ENCODE measurements at regions not wholly inside any gene's neighbourhood (a gene's known extent, or its start where the extent isn't known, plus 50 kb on each side); places are given as distances from the start of the nearest gene placed in this dataset.
"Not testable (repeated sequence)": the region's sequence is repeated elsewhere in the genome, so short reads cannot be mapped to it uniquely, and the experiment has no call there.

DNA sequence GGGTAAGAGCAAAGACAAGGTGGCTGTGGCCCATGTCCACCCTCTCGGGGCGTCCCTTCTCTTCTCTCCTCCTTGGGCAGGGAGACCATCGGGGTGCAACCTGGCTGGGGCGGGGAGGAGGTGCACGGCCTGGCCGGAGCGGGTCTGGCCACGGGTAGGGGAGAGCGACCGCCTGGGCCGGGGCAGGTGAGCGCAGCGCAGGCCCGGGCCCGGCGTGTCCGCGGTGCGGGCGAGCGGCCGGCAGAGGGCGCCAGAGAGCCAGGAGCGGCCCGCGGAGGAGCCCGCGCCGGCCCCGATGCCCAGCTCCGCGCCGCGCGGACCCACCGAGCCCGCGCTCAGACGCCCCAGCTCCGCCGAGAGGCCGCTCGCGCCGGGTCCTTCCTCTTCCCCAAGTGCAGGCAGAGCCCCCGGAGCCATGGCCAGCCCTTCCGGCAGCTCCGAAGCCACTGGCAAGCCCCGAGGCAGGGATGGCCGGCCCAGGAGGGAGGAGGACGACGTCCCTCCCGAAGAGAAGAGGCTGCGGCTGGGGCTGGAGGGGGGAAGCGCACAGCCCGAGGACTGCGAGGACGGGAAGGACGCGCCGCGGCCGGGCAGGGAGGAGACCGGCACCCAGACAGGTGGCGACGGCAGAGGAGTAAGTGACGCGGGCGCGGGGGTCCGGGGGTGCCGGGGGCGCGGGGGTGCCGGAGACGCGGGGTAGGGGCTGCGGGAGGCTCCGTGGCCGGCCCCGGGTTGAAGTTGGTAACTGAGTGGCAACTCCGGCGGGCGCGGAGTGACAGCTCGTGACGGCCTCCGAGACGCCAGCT is 142.1 kb upstream of the EEF2KMT start:
- peak in 2 of 14 donors; percentile 3 to 31 for DNase-seq

DNA sequence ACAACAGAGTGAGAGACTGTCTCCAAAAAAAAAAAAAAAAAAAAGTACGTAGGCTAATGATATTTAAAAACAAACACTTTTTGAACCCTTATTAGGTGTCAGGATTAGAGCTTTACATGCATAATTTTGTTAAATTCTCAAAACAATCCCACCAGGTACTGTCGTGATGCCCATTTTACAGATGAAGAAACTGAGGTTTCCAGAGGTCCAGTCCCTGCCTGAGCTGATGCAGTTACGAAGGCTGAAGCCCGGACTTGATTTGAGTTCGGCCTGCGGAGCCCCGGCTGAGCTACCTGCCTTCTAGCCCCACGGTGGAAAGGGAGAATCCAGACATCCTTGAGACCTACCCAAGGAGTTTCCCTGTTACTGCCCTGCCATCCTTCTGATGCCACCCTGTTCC is 137.5 kb upstream of the EEF2KMT start:
- no peak for DNase-seq

DNA sequence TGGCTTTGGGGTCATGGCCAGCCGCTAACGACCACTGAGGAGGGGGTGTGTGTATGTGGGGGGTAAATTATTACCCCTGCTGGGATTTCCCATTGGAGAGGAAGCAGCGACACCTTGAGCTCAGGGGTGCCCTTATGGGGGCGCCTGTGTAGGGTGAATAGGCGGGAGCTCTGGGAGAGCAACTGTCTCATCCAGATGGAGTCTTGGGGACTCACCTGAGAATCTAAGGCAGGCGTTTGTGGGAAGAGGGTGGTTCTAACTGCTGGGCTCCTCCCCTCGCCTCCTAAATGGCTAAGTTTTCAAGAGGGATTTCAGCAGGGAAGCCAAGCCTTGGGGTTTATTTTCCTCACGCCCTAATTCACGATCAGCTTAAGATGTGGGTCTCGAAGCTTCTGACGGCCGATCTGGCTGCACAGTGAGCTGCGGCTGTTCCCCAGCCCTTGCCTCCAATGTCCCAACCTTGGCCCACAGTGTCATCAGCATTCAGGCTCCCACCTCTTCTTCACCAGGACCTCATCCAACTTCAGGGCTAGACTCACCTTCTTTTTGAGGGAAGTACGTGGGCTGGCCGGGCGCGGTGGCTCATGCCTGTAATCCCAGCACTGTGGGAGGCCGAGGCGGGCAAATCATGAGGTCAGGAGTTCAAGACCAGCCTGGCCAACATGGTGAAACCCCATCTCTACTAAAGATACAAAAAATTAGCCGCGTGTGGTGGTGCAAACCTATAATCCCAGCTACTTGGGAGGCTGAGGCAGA is 136.9 kb upstream of the EEF2KMT start:
- no peak for DNase-seq

DNA sequence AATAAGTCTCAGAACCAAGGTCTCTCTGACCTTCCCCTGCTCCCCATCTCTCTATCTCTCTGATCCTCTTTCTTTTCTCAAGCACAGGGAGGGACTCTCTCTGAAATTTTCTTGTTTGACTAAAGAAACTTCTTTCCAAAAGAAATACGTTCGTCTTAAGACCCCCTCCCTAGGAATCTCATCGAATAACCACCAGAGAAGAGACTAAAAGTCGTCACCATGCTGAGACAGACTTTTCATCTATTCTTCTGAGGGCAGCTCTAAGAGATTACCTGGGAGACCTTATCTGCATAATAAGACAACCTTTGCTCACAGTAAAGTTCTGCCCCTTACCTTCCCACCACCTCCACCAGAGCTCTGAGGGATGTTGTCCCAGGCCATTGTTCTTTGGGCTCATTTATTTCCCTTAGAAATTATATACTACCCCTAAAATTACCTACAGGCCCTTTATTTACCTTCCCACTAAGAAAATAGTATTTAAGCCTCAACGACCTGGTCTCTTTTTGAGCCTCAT is 133.7 kb upstream of the EEF2KMT start:
- no peak for DNase-seq

DNA sequence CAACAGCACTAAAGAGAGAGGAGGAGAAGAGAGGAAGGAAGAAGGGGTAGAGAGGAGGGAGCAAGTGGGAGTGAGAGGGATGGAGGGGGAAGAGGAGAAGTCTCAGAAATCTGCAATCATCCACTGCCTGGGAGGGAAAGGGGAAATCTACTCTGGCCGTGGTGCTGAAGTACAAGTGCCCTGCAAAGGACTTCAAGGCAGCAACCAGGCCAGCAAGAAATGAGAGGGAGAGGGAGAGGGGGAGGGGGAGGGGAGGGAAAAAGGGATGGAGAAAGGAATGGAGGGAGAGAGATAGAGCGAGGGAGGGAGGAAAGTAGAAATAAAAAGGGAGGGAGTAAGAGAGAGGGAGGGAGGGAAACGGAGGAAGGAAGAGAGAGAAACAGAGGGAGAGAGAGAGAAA is 130.8 kb upstream of the EEF2KMT start:
- no peak for DNase-seq

DNA sequence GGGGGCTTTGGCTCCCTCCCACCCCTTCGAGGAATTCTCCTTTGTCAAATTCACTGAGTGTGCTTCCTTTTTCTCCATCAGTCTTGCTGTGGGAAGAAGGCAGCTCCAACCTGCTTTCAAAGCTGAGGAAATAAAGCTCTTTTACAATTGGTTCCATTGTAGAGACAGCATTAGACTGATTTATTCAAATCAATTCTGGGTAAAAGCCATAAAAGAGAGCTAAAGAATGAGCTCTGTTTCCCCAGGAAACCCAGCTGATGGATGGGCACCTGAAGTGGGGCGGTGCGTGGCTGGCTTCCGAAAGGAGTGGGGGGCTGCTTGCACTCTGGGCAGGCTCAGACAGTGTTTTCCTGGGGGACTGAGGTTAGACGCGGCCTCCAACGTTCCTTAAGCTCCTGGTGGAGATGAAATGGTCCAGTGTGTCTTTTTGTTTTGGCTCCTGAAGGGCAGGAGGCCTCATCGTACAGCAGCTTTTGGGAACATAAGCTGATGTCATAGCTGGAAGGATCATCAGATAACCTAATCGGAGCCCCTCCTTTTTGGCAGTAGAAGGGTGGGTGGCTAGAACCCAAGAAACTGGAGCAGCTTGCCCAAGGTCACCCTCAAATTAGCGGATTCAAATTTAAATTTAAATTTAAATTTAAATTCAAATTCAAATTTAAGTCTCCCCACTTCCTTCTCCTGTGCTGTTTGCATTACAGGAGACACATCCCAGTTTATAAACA is 128.5 kb upstream of the EEF2KMT start:
- no peak for DNase-seq

DNA sequence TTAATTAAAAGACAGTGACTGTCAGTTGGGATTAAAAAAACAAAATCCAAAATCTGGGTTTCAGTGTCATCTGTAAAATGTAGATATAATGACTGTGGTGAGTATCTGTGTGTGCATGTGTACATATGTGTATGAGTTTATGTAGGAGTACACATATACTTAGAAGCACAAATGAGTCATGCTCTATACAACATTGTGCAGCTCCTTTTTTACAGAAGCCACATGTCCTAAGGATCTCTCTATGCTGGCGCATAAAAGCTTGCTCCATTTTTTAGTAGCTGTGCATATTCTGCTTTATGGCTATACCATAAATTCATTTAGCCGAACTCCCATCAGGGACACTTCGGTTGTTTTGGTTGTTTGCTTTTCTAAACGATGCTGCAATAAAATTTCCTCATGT is 125.2 kb upstream of the EEF2KMT start:
- DNase-seq: no peak

DNA sequence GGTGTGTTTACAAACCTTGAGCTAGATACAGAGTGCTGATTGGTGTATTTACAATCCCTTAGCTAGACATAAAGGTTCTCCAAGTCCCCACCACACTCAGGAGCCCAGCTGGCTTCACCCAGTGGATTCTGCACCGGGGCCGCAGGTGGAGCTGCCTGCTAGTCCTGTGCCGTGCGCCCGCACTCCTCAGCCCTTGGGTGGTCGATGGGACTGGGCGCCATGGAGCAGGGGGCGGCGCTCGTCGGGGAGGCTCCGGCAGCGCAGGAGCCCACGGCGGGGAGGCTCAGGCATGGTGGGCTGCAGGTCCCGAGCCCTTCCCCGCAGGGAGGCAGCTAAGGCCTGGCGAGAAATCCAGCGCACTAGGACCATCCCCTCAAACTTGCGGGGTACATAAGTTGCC is 124.2 kb upstream of the EEF2KMT start:
- DNase-seq: not testable (repeated sequence)

DNA sequence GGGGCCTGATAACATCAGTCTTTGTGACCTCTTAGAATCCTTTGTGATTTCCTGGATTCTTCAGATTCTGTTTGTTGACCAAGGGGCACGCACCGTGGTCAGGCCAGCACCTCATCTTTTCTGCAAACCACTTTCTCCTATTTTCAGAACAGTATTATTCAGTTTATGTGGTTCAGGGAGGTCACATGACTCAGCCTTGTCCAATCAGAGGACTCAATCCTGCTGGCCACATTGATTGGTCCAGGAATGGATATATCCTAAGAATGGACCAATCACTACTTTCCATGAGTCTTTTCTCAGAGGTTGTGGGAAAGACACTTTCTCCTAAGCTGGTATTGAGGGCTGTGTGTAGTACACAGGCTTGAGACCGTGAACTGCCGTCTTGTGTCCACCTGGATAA is 123.1 kb upstream of the EEF2KMT start:
- DNase-seq: no peak

DNA sequence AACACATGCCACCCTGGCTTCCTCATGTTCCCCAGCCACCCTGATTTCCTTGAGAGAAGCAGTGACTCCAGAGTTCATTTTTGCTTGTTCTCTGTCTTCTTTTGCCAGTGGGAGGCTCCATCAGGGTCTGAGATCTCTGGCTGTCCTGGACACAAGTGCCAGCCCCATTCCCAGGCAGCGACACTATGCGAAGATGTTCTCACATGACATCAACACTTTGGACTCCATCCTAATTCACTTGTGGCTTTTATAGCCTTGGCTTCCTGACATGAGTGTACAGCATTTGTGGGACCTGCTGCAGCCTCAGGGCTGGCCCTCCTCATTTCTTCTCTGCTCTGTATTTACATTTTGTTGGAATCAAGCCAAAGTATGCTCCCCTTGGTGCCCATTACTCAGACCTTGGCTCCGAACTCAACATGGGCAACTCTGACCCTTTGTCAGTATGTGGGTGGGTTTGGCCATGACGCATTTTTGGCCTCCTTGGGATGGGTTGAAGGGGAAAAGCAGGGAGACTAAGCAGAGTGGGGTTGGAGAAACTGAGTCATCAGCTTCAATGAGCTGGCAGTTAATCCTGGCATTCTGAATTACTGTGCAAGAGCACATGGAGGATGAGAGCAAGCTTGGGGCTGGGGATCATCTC is 119.0 kb upstream of the EEF2KMT start:
- no peak for DNase-seq

DNA sequence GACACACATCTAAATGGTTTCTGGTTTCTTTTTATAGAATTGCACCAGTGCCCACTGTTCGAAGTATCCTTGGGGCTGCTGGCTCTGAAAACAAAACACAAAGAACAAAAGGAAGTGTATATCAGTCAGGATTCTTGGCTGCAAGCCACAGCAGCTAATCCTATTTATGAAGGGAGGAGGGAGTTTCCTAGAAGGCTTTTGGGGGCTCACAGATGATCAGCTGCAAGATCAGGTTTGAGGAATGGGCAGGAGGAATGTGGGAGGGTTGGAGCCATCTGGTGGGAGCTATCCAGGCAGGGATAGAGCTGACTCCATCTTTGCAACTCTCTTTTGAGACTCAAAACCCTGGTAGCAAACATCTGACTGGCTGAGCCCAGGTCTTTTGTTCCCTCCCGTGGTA is 118.3 kb upstream of the EEF2KMT start:
- DNase-seq: peak in 2 of 14 donors; percentile 5 to 6

DNA sequence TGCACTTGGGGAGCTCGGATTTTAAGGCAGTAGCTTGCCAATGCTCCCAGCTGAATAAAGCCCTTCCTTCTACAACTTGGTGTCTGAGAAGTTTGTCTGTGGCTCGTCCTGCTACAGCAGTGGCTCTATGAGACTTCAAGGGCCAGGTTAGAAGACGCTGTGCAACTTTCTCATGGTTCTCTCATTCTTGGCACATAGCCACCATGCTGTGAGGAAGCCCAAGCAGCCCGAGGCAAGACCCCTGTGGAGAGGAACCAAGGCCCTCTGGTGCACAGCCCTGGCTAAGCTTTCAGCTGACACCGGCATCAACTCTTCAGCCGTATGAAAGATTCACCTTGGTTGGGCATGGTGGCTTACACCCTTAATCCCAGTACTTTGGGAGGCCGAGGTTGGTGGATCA is 116.9 kb upstream of the EEF2KMT start:
- no peak for DNase-seq

DNA sequence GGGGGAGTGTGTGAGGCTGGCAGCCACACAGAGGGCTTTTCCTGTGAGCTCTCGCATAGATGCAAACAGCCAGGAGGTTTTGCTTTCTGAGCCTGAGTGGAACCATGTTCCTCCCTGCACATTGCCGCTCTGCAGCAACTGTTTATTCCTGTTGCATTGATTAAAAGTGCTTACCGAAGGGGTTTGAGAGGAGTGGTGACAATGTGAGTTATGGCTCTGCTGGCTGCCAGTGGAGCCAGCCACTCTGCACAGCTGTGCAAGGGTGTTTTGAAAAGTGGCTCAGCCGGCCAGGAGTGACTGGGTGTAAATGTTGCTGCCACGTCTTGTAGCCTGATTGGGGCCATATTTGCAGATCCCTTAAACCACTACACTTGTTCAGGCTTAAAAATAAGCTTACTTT is 114.9 kb upstream of the EEF2KMT start:
- not testable (repeated sequence) for DNase-seq

DNA sequence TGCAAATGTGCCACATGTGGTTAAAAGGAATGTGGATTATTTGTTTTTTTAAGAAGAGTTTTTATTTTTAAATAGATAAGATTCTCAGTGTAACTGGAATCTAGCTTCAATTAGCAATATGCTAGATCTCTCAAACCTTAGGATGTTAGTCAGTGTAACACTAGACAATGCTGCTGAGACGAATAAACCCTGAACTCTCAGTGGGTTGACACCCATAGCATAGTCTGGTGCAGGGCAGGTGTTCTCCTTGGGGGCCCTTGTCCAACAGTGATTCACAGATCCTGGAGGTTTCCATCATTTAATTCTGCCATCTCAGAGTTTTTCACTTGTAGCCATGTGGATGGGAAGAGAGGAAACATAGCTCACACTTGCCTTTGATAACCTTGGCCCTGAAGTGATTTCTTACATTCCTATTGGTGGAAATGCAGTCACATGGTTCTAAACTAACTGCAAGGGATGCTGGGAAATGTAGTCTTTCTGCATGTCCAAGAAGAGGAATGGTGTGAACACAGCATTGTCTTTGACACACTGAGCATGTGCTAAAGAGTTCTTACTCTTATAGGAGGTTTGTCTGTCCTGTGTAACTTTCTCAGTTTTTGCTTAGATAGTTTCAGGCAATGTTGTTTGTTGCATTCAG is 110.4 kb upstream of the EEF2KMT start:
- not testable (repeated sequence) for DNase-seq

DNA sequence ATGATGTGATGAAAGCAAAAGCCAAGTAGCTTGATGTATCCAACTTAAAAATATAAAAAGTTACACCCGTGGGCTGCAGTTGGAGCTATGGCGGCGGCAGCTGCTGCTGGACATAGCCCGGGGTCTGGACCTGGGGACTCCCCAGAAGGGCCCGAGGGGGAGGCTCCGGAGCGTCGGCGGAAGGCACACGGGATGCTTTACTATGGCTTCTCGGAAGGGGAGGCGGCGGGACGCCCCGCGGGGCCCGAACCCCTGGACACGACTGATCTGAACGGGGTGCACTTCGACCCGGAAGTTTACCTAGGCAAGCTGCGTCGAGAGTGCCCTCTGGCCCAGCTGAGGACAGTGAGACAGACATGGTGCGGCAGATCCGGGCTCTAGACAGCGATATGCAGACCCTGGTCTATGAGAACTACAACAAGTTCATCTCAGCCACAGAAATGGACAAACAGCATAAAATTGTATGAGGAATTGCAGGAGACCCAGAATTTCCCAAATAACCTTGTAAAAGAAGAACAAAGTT is 109.5 kb upstream of the EEF2KMT start:
- no peak for DNase-seq

DNA sequence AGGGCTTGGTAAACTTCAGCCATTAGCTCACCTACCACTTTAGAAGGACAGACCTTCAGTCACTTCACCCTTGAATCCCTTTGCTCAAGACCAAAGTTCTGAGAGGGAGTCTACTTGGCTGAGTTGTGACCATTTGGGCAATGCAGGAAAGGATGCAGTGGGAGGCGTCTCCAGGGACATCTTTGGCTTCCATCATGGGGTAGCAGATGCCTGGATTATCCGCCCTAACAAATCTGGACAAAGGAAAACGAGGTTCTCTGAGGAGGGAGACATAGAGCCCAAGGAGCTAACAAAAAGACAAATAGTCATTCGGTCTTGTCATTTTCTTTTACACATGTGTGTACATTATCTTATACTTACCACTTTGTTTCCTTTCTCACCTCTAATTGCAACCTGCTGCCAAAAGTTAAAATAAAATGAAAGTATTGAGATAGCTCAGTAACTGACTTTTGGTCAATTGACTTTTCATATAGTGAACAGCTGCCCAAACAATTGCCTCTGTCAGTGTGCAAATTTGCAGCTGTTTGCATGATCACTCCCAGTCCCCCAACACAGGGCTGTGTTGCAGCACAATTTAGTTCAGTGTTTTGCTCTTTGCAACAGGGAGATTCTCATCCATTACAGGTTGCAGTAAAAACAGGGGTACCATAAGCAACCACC is 108.9 kb upstream of the EEF2KMT start:
- DNase-seq: peak in 1 of 14 donors; percentile 13

DNA sequence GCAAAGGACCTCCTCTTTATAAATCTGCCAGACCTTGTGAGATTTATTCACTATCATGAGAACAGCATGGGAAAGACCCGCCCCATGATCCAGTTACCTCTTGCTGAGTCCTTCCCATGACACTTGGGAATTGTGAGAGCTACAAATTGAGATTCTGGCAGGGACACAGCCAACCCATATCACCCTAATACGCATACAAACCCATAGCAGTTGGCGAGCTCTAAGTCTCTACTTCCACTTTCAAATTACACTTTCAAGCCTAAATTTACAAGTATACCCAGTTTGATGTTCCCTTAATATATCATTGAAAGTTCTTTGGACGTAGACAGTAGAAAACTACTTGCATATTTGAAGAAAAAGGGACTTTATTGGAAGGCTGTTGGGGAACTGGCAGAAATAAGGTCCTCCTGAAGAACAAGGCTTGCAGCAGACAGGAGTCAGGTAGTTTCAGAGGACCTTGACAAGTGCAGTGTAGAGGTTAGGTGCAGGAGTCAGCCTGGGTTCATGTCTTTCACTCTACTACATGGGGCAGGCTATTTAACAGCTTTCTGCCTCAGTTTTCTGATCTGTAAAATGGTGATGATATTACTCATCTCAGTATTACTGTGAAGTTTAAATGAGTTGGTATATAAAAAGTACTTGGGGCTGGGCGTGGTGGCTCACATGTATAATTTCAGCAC is 107.9 kb upstream of the EEF2KMT start:
- no peak for DNase-seq

DNA sequence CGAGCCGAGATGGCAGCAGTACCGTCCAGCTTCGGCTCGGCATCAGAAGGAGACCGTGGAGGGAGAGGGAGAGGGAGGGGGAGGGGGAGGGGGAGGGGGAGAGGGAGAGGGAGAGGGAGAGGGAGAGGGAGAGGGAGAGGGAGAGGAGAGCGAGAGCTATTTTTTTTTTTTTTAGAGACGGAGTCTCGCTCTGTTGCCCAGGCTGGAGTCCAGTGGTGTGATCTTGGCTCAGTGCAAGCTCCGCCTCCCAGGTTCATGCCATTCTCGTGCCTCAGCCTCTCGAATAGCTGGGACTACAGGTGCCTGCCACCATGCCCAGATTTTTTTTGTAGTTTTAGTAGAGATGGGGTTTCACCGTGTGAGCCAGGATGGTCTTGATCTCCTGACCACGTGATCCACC is 106.1 kb upstream of the EEF2KMT start:
- not testable (repeated sequence) for DNase-seq

DNA sequence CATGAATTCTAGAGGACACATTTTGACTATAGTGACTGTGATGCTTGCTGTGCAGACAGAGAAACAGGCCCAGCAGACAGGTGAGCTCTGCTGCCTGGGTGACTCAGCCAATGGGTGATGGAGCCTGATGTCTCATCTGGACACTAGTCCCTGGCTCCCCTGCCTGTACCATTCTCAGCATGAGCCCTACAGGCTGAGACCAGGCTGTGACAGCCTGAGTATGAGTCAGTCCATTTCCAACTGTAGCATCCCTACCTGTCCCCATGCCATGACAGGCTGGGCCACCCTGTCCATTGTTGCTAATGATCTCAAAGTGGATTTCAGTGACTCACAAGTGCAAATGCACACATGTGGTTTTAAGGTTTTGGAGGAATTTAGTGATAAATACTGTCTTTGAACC is 102.5 kb upstream of the EEF2KMT start:
- no peak for DNase-seq

DNA sequence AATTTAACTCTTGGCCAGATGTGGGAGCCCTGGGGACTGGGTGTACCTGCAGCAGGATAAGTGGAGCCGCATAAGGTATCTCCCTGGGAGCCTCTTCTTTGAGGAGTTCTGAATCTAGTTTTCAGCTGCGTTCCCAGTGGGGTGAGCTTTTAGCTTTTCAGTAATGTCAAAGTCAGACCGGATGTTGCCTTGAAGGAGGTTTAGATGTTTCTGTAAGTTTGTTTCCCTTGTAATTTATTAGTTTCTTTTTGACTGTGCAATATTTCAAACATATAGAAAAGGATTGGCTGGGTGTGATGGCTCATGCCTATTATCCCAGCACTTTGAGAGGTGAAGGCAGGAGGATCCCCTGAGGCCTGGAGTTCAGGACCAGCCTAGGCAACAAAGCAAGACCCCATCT is 98.6 kb upstream of the EEF2KMT start:
- no peak for DNase-seq

DNA sequence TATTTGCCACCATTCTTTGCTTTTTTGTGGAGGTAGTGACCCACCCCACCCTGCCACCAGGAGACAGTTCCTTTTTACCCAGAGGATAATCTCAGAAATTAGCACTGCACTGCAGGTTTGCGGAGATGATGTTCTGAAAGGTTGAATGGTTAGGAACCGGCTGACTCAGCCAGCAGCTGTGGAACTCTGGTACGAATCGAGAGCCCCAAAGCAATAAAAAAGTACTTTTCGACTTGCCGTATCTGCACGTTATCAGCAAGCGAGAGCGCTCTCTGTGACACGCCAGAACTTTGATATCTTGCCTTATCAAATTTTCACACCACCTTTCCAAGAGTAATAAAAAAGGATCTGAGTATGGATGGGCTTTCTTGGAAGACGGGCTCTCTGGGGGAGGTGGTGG is 96.3 kb upstream of the EEF2KMT start:
- no peak for DNase-seq

Data from C1 segment of cervical spinal cord (tissue), 14 donors.